ENCODE measurements at regions not wholly inside any gene's neighbourhood (a gene's known extent, or its start where the extent isn't known, plus 50 kb on each side); places are given as distances from the start of the nearest gene placed in this dataset.

- H3K4me1 ChIP-seq (ENCODE audit: insufficient read depth, low read length) = no peaks in the 10 kb centered on the region
- H3K27me3 ChIP-seq (ENCODE audit: control insufficient read depth in 1 of 2, insufficient read depth in 2 of 2, low read length in 2 of 2) = no peaks in the 10 kb centered on the region
- H3K4me3 ChIP-seq (ENCODE audit: low read depth in 1 of 2, low read length in 2 of 2) = no peak overlapping the region
- H3K9ac ChIP-seq (ENCODE audit: low read length) = no peak overlapping the region
- no peaks in the 10 kb centered on the region for H3K36me3 ChIP-seq (ENCODE audit: insufficient read depth, low read length)
- no peak overlapping the region for H3K27ac ChIP-seq (ENCODE audit: low read depth, low read length)
- no peaks in the 10 kb centered on the region for H3K9me3 ChIP-seq (ENCODE audit: low read length)
Observed at GRCh38 chr9:118711843-118712242, 657.4 kb downstream of the BRINP1 start.

GRCh38 chr9:118721276-118721675 is 648.0 kb downstream of the BRINP1 start:
- no peaks in the 10 kb centered on the region for H3K27me3 ChIP-seq (ENCODE audit: control insufficient read depth in 1 of 2, insufficient read depth in 2 of 2, low read length in 2 of 2)
- no peaks in the 10 kb centered on the region for H3K9me3 ChIP-seq (ENCODE audit: low read length)
- H3K4me3 ChIP-seq (ENCODE audit: low read depth in 1 of 2, low read length in 2 of 2) = no peak overlapping the region
- no peaks in the 10 kb centered on the region for H3K36me3 ChIP-seq (ENCODE audit: insufficient read depth, low read length)
- no peak overlapping the region for H3K27ac ChIP-seq (ENCODE audit: low read depth, low read length)
- no peak overlapping the region for H3K9ac ChIP-seq (ENCODE audit: low read length)
- no peaks in the 10 kb centered on the region for H3K4me1 ChIP-seq (ENCODE audit: insufficient read depth, low read length)

GRCh38 chr9:118721923-118722322 is 647.3 kb downstream of the BRINP1 start:
- Histone ChIP-seq H3K4me1 (ENCODE audit: insufficient read depth, low read length) (no peaks in the 10 kb centered on the region), H3K27ac (ENCODE audit: low read depth, low read length) (no peak overlapping the region), H3K27me3 (ENCODE audit: control insufficient read depth in 1 of 2, insufficient read depth in 2 of 2, low read length in 2 of 2) (no peaks in the 10 kb centered on the region)

GRCh38 chr9:118729981-118730380 is 639.3 kb downstream of the BRINP1 start:
- Histone ChIP-seq H3K4me1 (ENCODE audit: insufficient read depth, low read length) (no peaks in the 10 kb centered on the region), H3K36me3 (ENCODE audit: insufficient read depth, low read length) (no peaks in the 10 kb centered on the region), H3K9me3 (ENCODE audit: low read length) (no peaks in the 10 kb centered on the region), H3K4me3 (ENCODE audit: low read depth in 1 of 2, low read length in 2 of 2) (no peak overlapping the region), H3K27ac (ENCODE audit: low read depth, low read length) (no peak overlapping the region), H3K9ac (ENCODE audit: low read length) (no peak overlapping the region), H3K27me3 (ENCODE audit: control insufficient read depth in 1 of 2, insufficient read depth in 2 of 2, low read length in 2 of 2) (no peaks in the 10 kb centered on the region)

More at GRCh38 chr9:118721923-118722322, 647.3 kb downstream of the BRINP1 start:
- Histone ChIP-seq H3K36me3 (ENCODE audit: insufficient read depth, low read length) (no peaks in the 10 kb centered on the region), H3K9me3 (ENCODE audit: low read length) (no peaks in the 10 kb centered on the region), H3K9ac (ENCODE audit: low read length) (no peak overlapping the region), H3K4me3 (ENCODE audit: low read depth in 1 of 2, low read length in 2 of 2) (no peak overlapping the region)

- Histone ChIP-seq H3K9ac (ENCODE audit: low read length) (no peak overlapping the region), H3K27me3 (ENCODE audit: control insufficient read depth in 1 of 2, insufficient read depth in 2 of 2, low read length in 2 of 2) (no peaks in the 10 kb centered on the region), H3K27ac (ENCODE audit: low read depth, low read length) (no peak overlapping the region), H3K9me3 (ENCODE audit: low read length) (no peaks in the 10 kb centered on the region), H3K4me1 (ENCODE audit: insufficient read depth, low read length) (no peaks in the 10 kb centered on the region), H3K36me3 (ENCODE audit: insufficient read depth, low read length) (no peaks in the 10 kb centered on the region), H3K4me3 (ENCODE audit: low read depth in 1 of 2, low read length in 2 of 2) (no peak overlapping the region)
Observed at GRCh38 chr9:118732998-118733397, 636.2 kb downstream of the BRINP1 start.

- no peak overlapping the region for H3K27ac ChIP-seq (ENCODE audit: low read depth, low read length)
- H3K9me3 ChIP-seq (ENCODE audit: low read length) = no peaks in the 10 kb centered on the region
- H3K27me3 ChIP-seq (ENCODE audit: control insufficient read depth in 1 of 2, insufficient read depth in 2 of 2, low read length in 2 of 2) = no peaks in the 10 kb centered on the region
- H3K4me1 ChIP-seq (ENCODE audit: insufficient read depth, low read length) = no peaks in the 10 kb centered on the region
- no peaks in the 10 kb centered on the region for H3K36me3 ChIP-seq (ENCODE audit: insufficient read depth, low read length)
- H3K4me3 ChIP-seq (ENCODE audit: low read depth in 1 of 2, low read length in 2 of 2) = no peak overlapping the region
- no peak overlapping the region for H3K9ac ChIP-seq (ENCODE audit: low read length)
Observed at GRCh38 chr9:118734696-118735095, 634.5 kb downstream of the BRINP1 start.

- Histone ChIP-seq H3K27me3 (ENCODE audit: control insufficient read depth in 1 of 2, insufficient read depth in 2 of 2, low read length in 2 of 2) (no peaks in the 10 kb centered on the region), H3K9ac (ENCODE audit: low read length) (no peak overlapping the region), H3K9me3 (ENCODE audit: low read length) (no peaks in the 10 kb centered on the region), H3K36me3 (ENCODE audit: insufficient read depth, low read length) (no peaks in the 10 kb centered on the region), H3K4me1 (ENCODE audit: insufficient read depth, low read length) (no peaks in the 10 kb centered on the region), H3K4me3 (ENCODE audit: low read depth in 1 of 2, low read length in 2 of 2) (no peak overlapping the region), H3K27ac (ENCODE audit: low read depth, low read length) (no peak overlapping the region)
Observed at GRCh38 chr9:118736406-118736805, 632.8 kb downstream of the BRINP1 start.

GRCh38 chr9:118751077-118751847 is 618.0 kb downstream of the BRINP1 start:
- no peak overlapping the region for H3K4me3 ChIP-seq (ENCODE audit: low read depth in 1 of 2, low read length in 2 of 2)
- H3K9me3 ChIP-seq (ENCODE audit: low read length) = no peaks in the 10 kb centered on the region
- H3K4me1 ChIP-seq (ENCODE audit: insufficient read depth, low read length) = no peaks in the 10 kb centered on the region
- no peak overlapping the region for H3K27ac ChIP-seq (ENCODE audit: low read depth, low read length)
- H3K9ac ChIP-seq (ENCODE audit: low read length) = no peak overlapping the region
- no peaks in the 10 kb centered on the region for H3K27me3 ChIP-seq (ENCODE audit: control insufficient read depth in 1 of 2, insufficient read depth in 2 of 2, low read length in 2 of 2)
- no peaks in the 10 kb centered on the region for H3K36me3 ChIP-seq (ENCODE audit: insufficient read depth, low read length)

GRCh38 chr9:118751848-118752223 is 617.4 kb downstream of the BRINP1 start:
- H3K4me3 ChIP-seq (ENCODE audit: low read depth in 1 of 2, low read length in 2 of 2) = no peak overlapping the region
- no peak overlapping the region for H3K9ac ChIP-seq (ENCODE audit: low read length)
- H3K27ac ChIP-seq (ENCODE audit: low read depth, low read length) = no peak overlapping the region
- H3K27me3 ChIP-seq (ENCODE audit: control insufficient read depth in 1 of 2, insufficient read depth in 2 of 2, low read length in 2 of 2) = no peaks in the 10 kb centered on the region
- H3K36me3 ChIP-seq (ENCODE audit: insufficient read depth, low read length) = no peaks in the 10 kb centered on the region
- H3K4me1 ChIP-seq (ENCODE audit: insufficient read depth, low read length) = no peaks in the 10 kb centered on the region
- no peaks in the 10 kb centered on the region for H3K9me3 ChIP-seq (ENCODE audit: low read length)

GRCh38 chr9:118761016-118761790 is 608.0 kb downstream of the BRINP1 start:
- Histone ChIP-seq H3K4me1 (ENCODE audit: insufficient read depth, low read length) (no peaks in the 10 kb centered on the region), H3K9me3 (ENCODE audit: low read length) (no peaks in the 10 kb centered on the region), H3K4me3 (ENCODE audit: low read depth in 1 of 2, low read length in 2 of 2) (no peak overlapping the region), H3K27me3 (ENCODE audit: control insufficient read depth in 1 of 2, insufficient read depth in 2 of 2, low read length in 2 of 2) (no peaks in the 10 kb centered on the region), H3K9ac (ENCODE audit: low read length) (no peak overlapping the region), H3K27ac (ENCODE audit: low read depth, low read length) (no peak overlapping the region), H3K36me3 (ENCODE audit: insufficient read depth, low read length) (no peaks in the 10 kb centered on the region)

GRCh38 chr9:118767571-118767970 is 601.7 kb downstream of the BRINP1 start:
- H3K27ac ChIP-seq (ENCODE audit: low read depth, low read length) = no peak overlapping the region
- no peaks in the 10 kb centered on the region for H3K36me3 ChIP-seq (ENCODE audit: insufficient read depth, low read length)
- H3K4me3 ChIP-seq (ENCODE audit: low read depth in 1 of 2, low read length in 2 of 2) = no peak overlapping the region
- no peak overlapping the region for H3K9ac ChIP-seq (ENCODE audit: low read length)
- no peaks in the 10 kb centered on the region for H3K27me3 ChIP-seq (ENCODE audit: control insufficient read depth in 1 of 2, insufficient read depth in 2 of 2, low read length in 2 of 2)
- H3K9me3 ChIP-seq (ENCODE audit: low read length) = no peaks in the 10 kb centered on the region
- H3K4me1 ChIP-seq (ENCODE audit: insufficient read depth, low read length) = no peaks in the 10 kb centered on the region

Measured in muscle layer of colon (tissue), 2 donors.